NCI-H1930 (cell line): ENCODE measurements at regions not wholly inside any gene's neighbourhood (a gene's known extent, or its start where the extent isn't known, plus 50 kb on each side); places are given as distances from the start of the nearest gene placed in this dataset.
"Not testable (repeated sequence)": the region's sequence is repeated elsewhere in the genome, so short reads cannot be mapped to it uniquely, and the experiment has no call there.

ENCODE experiments used
- DNase-seq, 2 experiments: peaks; one replicate each; lab custom pipeline; 2025; lab: John Stamatoyannopoulos, UW

- DNase-seq, result no peak
Observed at GRCh38 chr5:66413931-66414330, 182.3 kb upstream of the MAST4 start.

- no peak for DNase-seq
Observed at GRCh38 chr5:66415208-66415607, 181.0 kb upstream of the MAST4 start.

- no peak for DNase-seq
Observed at GRCh38 chr5:66416698-66417097, 179.5 kb upstream of the MAST4 start.

GRCh38 chr5:66417781-66418180 lies 178.4 kb upstream of the MAST4 start:
- DNase-seq, result no peak

GRCh38 chr5:66423484-66423883 lies 172.7 kb upstream of the MAST4 start:
- no peak for DNase-seq

GRCh38 chr5:66425842-66426241 lies 170.4 kb upstream of the MAST4 start:
- DNase-seq, result no peak

- DNase-seq, result no peak
Observed at GRCh38 chr5:66426259-66427138, 169.7 kb upstream of the MAST4 start.

- no peak for DNase-seq
Observed at GRCh38 chr5:66427139-66427442, 169.1 kb upstream of the MAST4 start.

- DNase-seq, result no peak
Observed at GRCh38 chr5:66436721-66437120, 159.5 kb upstream of the MAST4 start.

GRCh38 chr5:66438087-66438486 lies 158.1 kb upstream of the MAST4 start:
- no peak for DNase-seq

GRCh38 chr5:66438696-66439095 lies 157.5 kb upstream of the MAST4 start:
- DNase-seq, result no peak

- DNase-seq, result no peak
Observed at GRCh38 chr5:66440202-66440680, 156.0 kb upstream of the MAST4 start.

GRCh38 chr5:66441351-66441750 lies 154.8 kb upstream of the MAST4 start:
- no peak for DNase-seq

GRCh38 chr5:66442951-66443445 lies 153.2 kb upstream of the MAST4 start:
- DNase-seq, result no peak

GRCh38 chr5:66443462-66444130 lies 152.6 kb upstream of the MAST4 start:
- no peak for DNase-seq

GRCh38 chr5:66448070-66448469 lies 148.1 kb upstream of the MAST4 start:
- DNase-seq, result not testable (repeated sequence)

- no peak for DNase-seq
Observed at GRCh38 chr5:66450237-66450636, 146.0 kb upstream of the MAST4 start.

- DNase-seq, result no peak
Observed at GRCh38 chr5:66450988-66451387, 145.2 kb upstream of the MAST4 start.

- no peak for DNase-seq
Observed at GRCh38 chr5:66452109-66452508, 144.1 kb upstream of the MAST4 start.

- no peak for DNase-seq
Observed at GRCh38 chr5:66454186-66455078, 141.8 kb upstream of the MAST4 start.

GRCh38 chr5:66459728-66460127 lies 136.5 kb upstream of the MAST4 start:
- DNase-seq, result no peak

GRCh38 chr5:66467564-66467963 lies 128.6 kb upstream of the MAST4 start:
- no peak for DNase-seq
